ENCODE measurements at regions not wholly inside any gene's neighbourhood (a gene's known extent, or its start where the extent isn't known, plus 50 kb on each side); places are given as distances from the start of the nearest gene placed in this dataset.

DNA sequence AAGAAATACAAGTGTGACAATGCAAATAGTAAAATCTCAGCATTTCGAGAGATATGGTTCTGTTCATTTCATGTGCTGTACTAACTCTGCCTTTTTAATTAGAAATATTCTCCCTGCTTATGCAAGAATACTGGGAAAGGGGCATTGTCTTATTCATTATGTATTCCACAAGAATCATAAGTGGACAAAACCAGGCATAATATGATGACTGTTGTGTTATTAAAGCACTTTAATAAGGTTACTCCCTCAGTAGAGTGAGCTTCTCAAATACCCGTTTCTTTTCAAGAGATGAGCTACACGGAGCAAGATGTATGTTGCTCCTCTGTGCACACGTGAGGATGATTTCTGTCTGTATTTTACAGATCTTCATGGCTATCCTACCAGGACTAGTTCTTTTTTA, 638.7 kb upstream of the FANCL start:
- no peaks in the 10 kb centered on the region for H3K27me3 ChIP-seq
- H3K9me3 ChIP-seq (ENCODE audit: low read depth) = no peaks in the 10 kb centered on the region
- no peak for DNase-seq (ENCODE audit: low read depth in 1 of 2, low spot score in 1 of 2)
- no peak overlapping the region for H3K4me3 ChIP-seq
- no peaks in the 10 kb centered on the region for H3K36me3 ChIP-seq
- H3K4me1 ChIP-seq (ENCODE audit: low read depth) = no peaks in the 10 kb centered on the region
- no peak overlapping the region for H3K27ac ChIP-seq
- TF ChIP-seq, protein P1, sequence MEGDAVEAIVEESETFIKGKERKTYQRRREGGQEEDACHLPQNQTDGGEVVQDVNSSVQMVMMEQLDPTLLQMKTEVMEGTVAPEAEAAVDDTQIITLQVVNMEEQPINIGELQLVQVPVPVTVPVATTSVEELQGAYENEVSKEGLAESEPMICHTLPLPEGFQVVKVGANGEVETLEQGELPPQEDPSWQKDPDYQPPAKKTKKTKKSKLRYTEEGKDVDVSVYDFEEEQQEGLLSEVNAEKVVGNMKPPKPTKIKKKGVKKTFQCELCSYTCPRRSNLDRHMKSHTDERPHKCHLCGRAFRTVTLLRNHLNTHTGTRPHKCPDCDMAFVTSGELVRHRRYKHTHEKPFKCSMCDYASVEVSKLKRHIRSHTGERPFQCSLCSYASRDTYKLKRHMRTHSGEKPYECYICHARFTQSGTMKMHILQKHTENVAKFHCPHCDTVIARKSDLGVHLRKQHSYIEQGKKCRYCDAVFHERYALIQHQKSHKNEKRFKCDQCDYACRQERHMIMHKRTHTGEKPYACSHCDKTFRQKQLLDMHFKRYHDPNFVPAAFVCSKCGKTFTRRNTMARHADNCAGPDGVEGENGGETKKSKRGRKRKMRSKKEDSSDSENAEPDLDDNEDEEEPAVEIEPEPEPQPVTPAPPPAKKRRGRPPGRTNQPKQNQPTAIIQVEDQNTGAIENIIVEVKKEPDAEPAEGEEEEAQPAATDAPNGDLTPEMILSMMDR (IDR thresholded peaks at IDR 0.05; ENCODE audit: low read depth, low read length) = no peak

DNA sequence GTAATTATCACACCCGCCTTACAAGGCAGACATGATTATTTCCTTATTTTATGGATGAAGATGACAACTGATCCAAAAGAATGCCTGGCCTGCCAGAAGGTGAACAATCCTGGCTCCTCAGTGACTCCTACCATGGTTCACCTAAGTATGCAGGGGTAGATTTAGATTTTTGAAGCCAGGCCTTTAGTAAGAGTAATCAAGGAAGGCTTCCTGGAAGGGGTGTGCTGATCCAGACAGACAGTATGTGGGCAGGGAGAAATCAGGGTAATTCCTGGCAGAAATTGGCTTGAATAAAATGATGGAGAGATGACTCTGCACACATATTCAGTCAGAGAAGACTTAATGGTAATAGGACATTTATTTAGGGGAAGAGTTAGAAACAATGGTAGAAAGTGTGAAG, 637.7 kb upstream of the FANCL start:
- no peak overlapping the region for H3K4me3 ChIP-seq
- no peak overlapping the region for H3K27ac ChIP-seq
- TF ChIP-seq, protein P1 (IDR thresholded peaks at IDR 0.05; ENCODE audit: low read depth, low read length) = no peak
- no peaks in the 10 kb centered on the region for H3K27me3 ChIP-seq
- no peak for DNase-seq (ENCODE audit: low read depth in 1 of 2, low spot score in 1 of 2)
- H3K9me3 ChIP-seq (ENCODE audit: low read depth) = no peaks in the 10 kb centered on the region
- H3K4me1 ChIP-seq (ENCODE audit: low read depth) = no peaks in the 10 kb centered on the region
- no peaks in the 10 kb centered on the region for H3K36me3 ChIP-seq

DNA sequence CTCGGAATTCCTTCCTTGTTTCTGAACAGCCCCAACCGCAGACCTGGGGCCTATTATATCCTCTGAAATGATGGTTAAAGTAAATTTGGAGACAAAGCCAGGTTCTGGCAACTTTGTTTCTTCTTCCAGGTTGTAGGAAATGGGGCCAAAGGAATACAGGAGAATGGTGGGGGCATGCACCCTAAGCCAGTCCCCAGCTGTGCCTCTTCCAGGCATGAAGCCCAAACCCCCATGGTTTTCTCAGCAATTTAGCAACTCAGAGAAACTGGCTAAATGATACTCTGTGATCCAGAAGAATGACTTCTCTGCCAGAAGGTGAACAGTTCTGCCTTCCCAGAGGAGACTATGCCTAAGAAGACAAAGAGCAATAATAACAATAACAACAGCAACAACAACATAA, 635.0 kb upstream of the FANCL start:
- TF ChIP-seq, protein P1 (IDR thresholded peaks at IDR 0.05; ENCODE audit: low read depth, low read length) = no peak
- no peaks in the 10 kb centered on the region for H3K27me3 ChIP-seq
- no peaks in the 10 kb centered on the region for H3K36me3 ChIP-seq
- H3K4me3 ChIP-seq = no peak overlapping the region
- no peak for DNase-seq (ENCODE audit: low read depth in 1 of 2, low spot score in 1 of 2)
- no peak overlapping the region for H3K27ac ChIP-seq
- H3K9me3 ChIP-seq (ENCODE audit: low read depth) = no peaks in the 10 kb centered on the region
- H3K4me1 ChIP-seq (ENCODE audit: low read depth) = no peaks in the 10 kb centered on the region

DNA sequence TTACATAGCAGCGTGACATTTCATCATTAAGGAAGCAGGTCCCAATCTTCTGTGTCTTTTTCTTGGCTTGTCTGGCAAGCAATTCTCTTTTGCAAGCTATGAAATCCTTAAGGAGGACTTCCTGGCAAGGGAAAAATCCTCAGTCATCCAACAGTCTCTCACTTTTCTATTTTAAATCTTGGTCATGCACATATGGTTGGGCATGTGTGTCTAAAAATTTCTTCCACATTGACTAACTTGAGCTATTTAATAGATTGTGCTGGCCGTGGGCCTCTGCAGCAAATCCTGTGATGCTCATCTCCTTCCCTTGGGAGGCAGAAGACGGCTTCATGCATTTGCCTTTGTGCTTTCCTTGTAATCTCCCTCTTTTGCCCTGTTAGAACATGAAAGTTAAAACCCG, 634.3 kb upstream of the FANCL start:
- Histone ChIP-seq H3K27ac (no peak overlapping the region), H3K4me3 (no peak overlapping the region), H3K4me1 (ENCODE audit: low read depth) (no peaks in the 10 kb centered on the region), H3K27me3 (no peaks in the 10 kb centered on the region), H3K36me3 (no peaks in the 10 kb centered on the region), H3K9me3 (ENCODE audit: low read depth) (no peaks in the 10 kb centered on the region)
- TF ChIP-seq, protein P1 (IDR thresholded peaks at IDR 0.05; ENCODE audit: low read depth, low read length) = no peak
- DNase-seq (ENCODE audit: low read depth in 1 of 2, low spot score in 1 of 2) = no peak

DNA sequence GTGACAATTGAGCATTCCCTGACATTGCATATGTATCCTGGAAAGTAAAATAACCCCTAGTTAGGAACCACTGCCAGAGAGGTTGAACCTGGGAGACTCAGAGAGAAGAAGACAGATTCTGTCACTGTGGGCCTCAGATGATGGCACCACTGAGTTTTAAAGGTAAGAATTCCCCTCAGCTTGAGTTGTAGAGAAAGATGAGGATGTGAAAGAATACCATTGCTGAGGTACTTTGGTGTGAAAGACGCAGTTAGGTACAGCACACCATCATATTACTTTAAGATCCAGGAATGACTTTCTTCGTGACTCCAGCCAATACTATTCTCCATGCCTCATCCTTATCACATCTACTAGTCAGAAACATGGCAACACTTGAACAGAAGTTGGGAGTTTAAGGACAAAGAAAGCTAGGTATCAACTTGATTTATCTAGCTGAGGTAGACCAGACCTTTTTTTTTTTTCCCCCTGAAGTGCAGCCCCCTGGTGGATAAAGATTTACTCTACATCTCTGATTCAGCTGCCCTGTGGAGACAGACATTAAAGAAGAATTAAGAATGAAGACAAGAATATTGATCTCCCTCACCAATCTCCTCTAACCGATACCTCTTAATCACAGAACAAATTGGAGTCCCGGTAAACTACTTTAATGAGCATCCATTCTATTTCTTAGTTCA, 630.5 kb upstream of the FANCL start:
- no peaks in the 10 kb centered on the region for H3K27me3 ChIP-seq
- H3K27ac ChIP-seq = no peak overlapping the region
- no peak for DNase-seq (ENCODE audit: low read depth in 1 of 2, low spot score in 1 of 2)
- H3K4me3 ChIP-seq = no peak overlapping the region
- no peaks in the 10 kb centered on the region for H3K9me3 ChIP-seq (ENCODE audit: low read depth)
- no peaks in the 10 kb centered on the region for H3K36me3 ChIP-seq
- TF ChIP-seq, protein P1 (IDR thresholded peaks at IDR 0.05; ENCODE audit: low read depth, low read length) = no peak
- no peaks in the 10 kb centered on the region for H3K4me1 ChIP-seq (ENCODE audit: low read depth)
